ENCODE measurements at regions not wholly inside any gene's neighbourhood (a gene's known extent, or its start where the extent isn't known, plus 50 kb on each side); places are given as distances from the start of the nearest gene placed in this dataset.
"Not testable (repeated sequence)": the region's sequence is repeated elsewhere in the genome, so short reads cannot be mapped to it uniquely, and the experiment has no call there.

DNA sequence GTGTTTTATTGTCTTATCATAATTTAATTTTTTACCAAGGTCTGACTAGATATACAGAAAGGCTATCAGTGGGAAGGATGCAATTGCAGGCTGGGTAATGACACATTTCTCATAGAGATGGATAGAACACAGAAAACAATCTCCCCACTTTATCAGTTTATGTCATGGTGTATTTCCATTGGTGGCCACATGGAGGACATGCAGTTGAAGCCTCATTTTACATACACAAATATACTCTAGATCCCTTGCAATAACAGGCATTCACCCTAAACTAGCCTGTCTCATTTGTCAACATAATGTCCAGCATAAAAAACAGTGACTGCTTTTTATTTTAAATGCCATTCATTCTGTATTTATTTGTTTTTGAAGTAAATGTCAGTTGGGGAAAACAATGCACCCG lies 526.3 kb downstream of the GABRG2 start:
- ChIA-PET POLR2A (no interaction called here), CTCF (interaction anchor here (1.2 kb wide), 1 partner anchor 20 kb away, joined by 3 read pairs; no protein-coding TSS in a partner anchor)
- TF ChIP-seq CTCF (IDR thresholded peaks at IDR 0.05; ENCODE audit: control extremely low read depth, extremely low read depth, low read depth, missing control alignments): peak; percentile 29
- no peak for DNase-seq (ENCODE audit: extremely low spot score)

DNA sequence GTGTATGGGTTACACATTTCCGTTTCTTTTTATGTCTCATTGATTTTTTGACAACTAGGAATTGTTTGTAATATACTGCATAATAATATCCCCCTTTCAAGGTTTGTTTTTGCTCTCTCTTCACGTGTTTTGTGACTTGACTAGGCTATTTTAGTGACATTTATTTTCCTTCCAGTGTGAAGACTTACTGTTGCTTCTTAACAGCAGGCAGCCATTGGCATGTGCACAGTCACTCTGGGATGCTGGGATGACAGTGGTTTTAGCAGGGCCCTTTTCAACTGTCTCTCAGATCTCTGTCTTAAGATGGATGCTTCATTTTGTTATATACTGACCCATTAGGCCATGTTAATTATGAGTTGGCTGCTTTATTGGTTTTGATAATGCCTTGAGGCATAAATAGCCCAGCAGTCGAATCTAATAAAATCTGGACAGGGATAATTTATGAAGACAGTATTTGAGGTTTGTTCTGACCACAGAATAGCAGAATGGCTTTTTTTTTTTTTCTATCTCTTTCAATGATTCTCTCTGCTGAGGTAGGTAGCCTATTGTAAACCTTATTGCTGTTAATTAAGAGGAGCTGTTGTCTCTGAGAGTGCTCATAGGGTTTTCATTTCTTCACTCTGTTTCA lies 536.0 kb downstream of the GABRG2 start:
- no peak for TF ChIP-seq CTCF (IDR thresholded peaks at IDR 0.05; ENCODE audit: control extremely low read depth, extremely low read depth, low read depth, missing control alignments)
- no peak for DNase-seq (ENCODE audit: extremely low spot score)
- POLR2A ChIA-PET: no interaction called here
- CTCF ChIA-PET: interaction anchor here (1.5 kb wide), 1 partner anchor 8 kb away, joined by 3 read pairs; no protein-coding TSS in a partner anchor

DNA sequence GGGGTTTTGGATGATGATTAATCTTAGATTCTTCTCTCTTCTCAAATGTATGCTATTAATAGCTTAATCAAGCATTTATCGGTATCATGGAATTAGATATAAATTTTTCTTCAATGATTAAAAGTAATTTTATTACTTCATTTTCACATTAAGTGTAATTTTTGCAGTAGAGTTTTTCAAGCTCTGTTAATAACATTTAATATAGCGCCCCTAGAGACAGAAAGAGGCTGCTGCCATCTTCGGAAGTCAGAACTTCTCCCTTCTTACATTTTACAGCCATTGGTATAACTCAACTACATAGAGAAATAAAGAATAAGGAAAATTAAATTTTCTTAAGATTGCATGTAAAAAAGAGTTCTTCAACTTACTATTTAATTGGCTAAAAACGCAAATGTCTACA lies 540.3 kb downstream of the GABRG2 start:
- no peak for TF ChIP-seq CTCF (IDR thresholded peaks at IDR 0.05; ENCODE audit: control extremely low read depth, extremely low read depth, low read depth, missing control alignments)
- POLR2A ChIA-PET: no interaction called here
- CTCF ChIA-PET: interaction anchor here (2.2 kb wide), 1 partner anchor 32 kb away, joined by 4 read pairs; no protein-coding TSS in a partner anchor
- DNase-seq (ENCODE audit: extremely low spot score): no peak

DNA sequence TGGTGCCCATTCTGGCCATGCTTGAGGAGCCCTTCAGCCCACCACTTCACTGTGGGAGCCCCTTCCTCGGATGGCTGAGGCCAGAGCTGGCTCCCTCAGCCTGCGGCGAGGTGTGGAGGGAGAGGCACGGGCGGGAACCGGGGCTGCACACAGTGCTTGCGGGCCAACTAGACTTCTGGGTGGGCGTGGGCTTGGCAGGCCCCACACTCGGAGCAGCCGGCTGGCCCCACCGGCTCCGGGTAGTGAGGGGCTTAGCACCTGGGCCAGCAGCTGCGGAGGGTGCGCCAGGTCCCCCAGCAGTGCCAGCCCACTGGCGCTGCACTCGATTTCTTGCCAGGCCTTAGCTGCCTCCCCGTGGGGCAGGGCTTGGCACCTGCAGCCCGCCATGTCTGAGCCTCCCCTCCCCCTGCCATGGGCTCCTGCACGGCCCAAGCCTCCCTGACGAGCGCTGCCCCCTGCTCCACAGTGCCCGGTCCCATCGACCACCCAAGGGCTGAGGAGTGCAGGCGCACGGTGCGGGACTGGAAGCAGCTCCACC lies 554.2 kb downstream of the GABRG2 start:
- DNase-seq (ENCODE audit: extremely low spot score); POLR2A ChIA-PET: not testable (repeated sequence)
- CTCF ChIA-PET: interaction anchor here (1.3 kb wide), 1 partner anchor 11 kb away, joined by 4 read pairs; no protein-coding TSS in a partner anchor

- DNase-seq (ENCODE audit: extremely low spot score): no peak
- TF ChIP-seq CTCF (IDR thresholded peaks at IDR 0.05; ENCODE audit: control extremely low read depth, extremely low read depth, low read depth, missing control alignments): no peak
- ChIA-PET POLR2A (no interaction called here), CTCF (interaction anchor here (1.4 kb wide), 1 partner anchor 19 kb away, joined by 3 read pairs; no protein-coding TSS in a partner anchor)
Measured at GRCh38 chr5:162624110-162624509, 556.5 kb downstream of the GABRG2 start.

DNA sequence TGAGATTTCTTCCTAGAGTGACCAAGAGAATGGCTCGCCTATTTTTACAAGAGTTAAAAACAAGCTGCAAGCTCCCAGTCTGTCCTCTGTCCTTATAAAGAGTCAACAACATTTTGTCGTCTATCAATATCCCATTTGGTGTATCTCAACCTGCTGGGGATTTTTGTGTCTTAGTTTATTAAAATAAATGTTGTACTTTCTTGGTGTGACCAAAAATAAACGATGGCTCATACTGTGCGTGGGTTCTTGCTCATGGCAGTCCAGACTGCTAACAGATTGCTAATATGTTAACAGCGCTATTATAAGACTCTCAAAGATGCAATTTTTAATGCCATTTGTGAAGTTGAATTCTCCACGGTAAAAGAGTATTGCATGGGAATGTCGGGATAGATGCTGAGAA lies 569.9 kb downstream of the GABRG2 start:
- DNase-seq (ENCODE audit: extremely low spot score): no peak
- no peak for TF ChIP-seq CTCF (IDR thresholded peaks at IDR 0.05; ENCODE audit: control extremely low read depth, extremely low read depth, low read depth, missing control alignments)
- ChIA-PET CTCF (interaction anchor here (1.7 kb wide), 1 partner anchor 9 kb away, joined by 7 read pairs; no protein-coding TSS in a partner anchor), POLR2A (no interaction called here)

GRCh38 chr5:162638849-162639248 lies 571.3 kb downstream of the GABRG2 start:
- no peak for DNase-seq (ENCODE audit: extremely low spot score)
- ChIA-PET POLR2A (no interaction called here), CTCF (interaction anchor here (1.0 kb wide), 1 partner anchor 32 kb away, joined by 4 read pairs; no protein-coding TSS in a partner anchor)
- TF ChIP-seq CTCF (IDR thresholded peaks at IDR 0.05; ENCODE audit: control extremely low read depth, extremely low read depth, low read depth, missing control alignments): no peak
